ENCODE measurements at regions not wholly inside any gene's neighbourhood (a gene's known extent, or its start where the extent isn't known, plus 50 kb on each side); places are given as distances from the start of the nearest gene placed in this dataset.

DNA sequence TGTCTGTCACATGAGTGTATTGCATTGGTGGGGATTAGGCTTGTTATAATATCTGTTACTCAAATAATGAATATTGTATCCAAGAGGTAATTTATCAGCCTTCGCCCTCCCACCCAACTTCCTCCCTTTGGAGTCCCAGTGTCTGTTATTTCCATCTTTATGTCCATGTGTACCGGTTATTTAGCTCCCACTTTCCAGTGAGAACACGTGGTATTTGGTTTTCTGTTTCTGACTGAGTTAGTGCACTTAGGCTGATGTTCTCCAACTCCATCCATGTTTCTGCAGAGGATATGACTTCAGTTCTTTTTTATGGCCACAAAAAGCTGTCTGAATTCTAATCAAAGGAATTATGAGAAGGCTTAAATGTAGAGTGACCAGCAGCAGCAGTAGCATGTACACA is 104.0 kb upstream of the ARHGAP28 start:
- TF ChIP-seq, protein P1, sequence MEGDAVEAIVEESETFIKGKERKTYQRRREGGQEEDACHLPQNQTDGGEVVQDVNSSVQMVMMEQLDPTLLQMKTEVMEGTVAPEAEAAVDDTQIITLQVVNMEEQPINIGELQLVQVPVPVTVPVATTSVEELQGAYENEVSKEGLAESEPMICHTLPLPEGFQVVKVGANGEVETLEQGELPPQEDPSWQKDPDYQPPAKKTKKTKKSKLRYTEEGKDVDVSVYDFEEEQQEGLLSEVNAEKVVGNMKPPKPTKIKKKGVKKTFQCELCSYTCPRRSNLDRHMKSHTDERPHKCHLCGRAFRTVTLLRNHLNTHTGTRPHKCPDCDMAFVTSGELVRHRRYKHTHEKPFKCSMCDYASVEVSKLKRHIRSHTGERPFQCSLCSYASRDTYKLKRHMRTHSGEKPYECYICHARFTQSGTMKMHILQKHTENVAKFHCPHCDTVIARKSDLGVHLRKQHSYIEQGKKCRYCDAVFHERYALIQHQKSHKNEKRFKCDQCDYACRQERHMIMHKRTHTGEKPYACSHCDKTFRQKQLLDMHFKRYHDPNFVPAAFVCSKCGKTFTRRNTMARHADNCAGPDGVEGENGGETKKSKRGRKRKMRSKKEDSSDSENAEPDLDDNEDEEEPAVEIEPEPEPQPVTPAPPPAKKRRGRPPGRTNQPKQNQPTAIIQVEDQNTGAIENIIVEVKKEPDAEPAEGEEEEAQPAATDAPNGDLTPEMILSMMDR (IDR thresholded peaks at IDR 0.05; ENCODE audit: control extremely low read depth, extremely low read depth, low read depth, missing control alignments), result no peak
- CTCF ChIA-PET, result no interaction called here
- no peak for DNase-seq (ENCODE audit: extremely low spot score)

DNA sequence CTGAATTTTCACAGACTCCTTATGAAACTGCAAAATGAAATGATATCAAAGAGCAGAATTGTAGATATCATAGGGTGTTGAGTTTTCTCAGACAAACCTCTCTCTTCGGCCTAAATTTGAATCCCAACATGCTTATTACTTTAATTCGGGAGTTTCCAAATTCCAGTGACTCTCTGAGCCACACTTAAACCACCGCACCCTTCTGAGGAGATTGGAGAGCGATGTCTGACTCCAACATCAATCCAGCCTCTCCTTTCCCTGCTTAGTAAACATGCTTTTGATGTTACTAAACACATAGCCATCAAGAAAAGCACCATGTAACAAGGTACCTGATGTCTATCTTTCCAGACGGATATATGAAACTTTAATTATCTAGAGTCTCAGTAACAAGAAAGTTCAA is 103.1 kb upstream of the ARHGAP28 start:
- CTCF ChIA-PET, result no interaction called here

More for the DNA sequence above, 104.0 kb upstream of the ARHGAP28 start:
- POLR2A ChIA-PET, result no interaction called here

DNA sequence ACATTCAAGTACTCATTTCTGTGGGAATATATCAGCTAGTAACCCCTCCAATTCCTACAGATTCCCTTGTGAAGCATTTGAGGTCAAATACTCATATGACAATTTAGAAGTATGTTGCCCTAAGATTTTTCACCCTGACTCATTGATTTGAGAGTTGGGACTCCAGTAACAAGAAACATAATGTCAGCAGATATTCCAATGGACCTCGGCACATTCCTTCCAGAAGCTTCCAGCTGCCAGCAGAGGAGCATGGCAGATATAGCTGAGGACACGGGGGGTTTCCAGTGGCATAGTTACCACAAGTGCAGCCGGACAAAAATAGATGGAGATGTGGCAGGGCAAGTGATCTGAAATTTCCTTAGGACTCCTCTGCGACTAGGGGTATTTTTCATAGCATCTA is 101.9 kb upstream of the ARHGAP28 start:
- ChIA-PET POLR2A (no interaction called here), CTCF (interaction anchor here (1.5 kb wide), 1 partner anchor 9 kb away, joined by 5 read pairs; no protein-coding TSS in a partner anchor)
- TF ChIP-seq, protein P1 (IDR thresholded peaks at IDR 0.05; ENCODE audit: control extremely low read depth, extremely low read depth, low read depth, missing control alignments), result no peak
- DNase-seq (ENCODE audit: extremely low spot score), result no peak

More for the DNA sequence above, 103.1 kb upstream of the ARHGAP28 start:
- TF ChIP-seq, protein P1 (IDR thresholded peaks at IDR 0.05; ENCODE audit: control extremely low read depth, extremely low read depth, low read depth, missing control alignments), result no peak
- no peak for DNase-seq (ENCODE audit: extremely low spot score)
- POLR2A ChIA-PET, result no interaction called here

DNA sequence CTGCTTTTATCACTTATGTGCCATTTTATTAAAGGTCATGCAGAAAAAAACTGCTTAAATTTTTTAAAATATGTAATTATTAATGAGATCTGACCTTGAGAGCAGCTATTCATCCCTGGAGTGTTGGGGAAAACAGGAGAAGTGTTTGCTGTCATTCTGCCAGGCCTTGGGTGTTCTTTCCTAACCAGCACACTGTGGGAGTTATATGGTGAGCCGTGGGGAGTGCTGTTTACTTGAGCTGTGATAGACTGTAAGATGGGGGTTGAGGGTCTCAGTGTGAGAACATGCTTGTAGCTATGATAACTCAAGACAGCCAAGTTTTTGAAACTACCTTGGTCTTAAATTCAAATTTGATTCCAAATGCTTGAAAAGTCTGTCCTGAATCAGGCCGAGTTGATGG is 101.3 kb upstream of the ARHGAP28 start:
- TF ChIP-seq, protein P1 (IDR thresholded peaks at IDR 0.05; ENCODE audit: control extremely low read depth, extremely low read depth, low read depth, missing control alignments), result no peak
- DNase-seq (ENCODE audit: extremely low spot score), result no peak
- CTCF ChIA-PET, result interaction anchor here (1.5 kb wide), 1 partner anchor 9 kb away, joined by 5 read pairs; no protein-coding TSS in a partner anchor
- POLR2A ChIA-PET, result no interaction called here

DNA sequence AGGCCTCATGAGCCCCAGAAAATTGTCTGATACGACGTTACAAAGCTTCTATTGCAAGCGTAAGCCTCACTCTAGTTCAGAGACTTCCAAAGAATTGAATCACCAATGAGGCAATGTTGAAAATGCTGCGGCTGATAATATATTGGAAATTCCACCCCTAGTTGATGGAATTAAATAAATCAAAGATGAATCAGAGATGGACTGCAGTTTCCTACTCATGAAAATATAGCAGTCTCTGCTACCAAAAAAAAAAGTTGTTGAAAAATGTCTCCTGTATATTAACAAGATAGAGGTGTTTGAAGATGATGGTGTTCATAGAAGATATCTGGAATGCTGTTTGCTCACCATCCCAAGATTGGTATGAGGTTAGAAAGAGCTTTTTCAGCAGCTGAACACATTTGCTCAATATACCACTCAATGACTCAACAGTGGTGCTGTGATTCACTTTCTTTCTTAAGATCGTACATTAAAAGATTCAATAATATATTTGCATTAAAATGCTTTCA is 99.8 kb upstream of the ARHGAP28 start:
- ChIA-PET CTCF (interaction anchor here (1.3 kb wide), 1 partner anchor 20 kb away, joined by 3 read pairs; no protein-coding TSS in a partner anchor), POLR2A (no interaction called here)
- TF ChIP-seq, protein P1 (IDR thresholded peaks at IDR 0.05; ENCODE audit: control extremely low read depth, extremely low read depth, low read depth, missing control alignments), result no peak
- DNase-seq (ENCODE audit: extremely low spot score), result no peak

DNA sequence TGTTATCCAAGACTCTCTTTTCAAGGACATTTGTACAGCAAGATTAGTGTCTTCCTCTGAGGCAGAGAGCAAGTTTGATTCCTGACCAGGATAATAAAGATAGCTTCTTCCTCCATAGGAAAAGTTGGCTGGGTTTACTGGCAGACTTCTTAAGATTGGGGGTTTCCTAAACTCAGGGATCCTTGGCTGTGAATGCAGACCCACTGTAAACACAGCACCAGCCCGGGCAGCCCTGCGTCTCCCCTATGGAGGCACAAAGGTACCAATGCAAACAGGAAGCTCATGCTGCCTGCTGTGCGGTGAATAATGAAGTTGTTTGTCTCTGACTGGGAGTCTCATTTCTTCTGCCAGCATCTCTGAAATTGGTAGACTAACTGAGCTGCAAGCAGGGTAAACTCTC is 96.2 kb upstream of the ARHGAP28 start:
- TF ChIP-seq, protein P1 (IDR thresholded peaks at IDR 0.05; ENCODE audit: control extremely low read depth, extremely low read depth, low read depth, missing control alignments), result no peak
- DNase-seq (ENCODE audit: extremely low spot score), result no peak
- CTCF ChIA-PET, result no interaction called here
- POLR2A ChIA-PET, result no interaction called here
